Right renal pelvis (tissue), 4 donors: ENCODE measurements at regions not wholly inside any gene's neighbourhood (a gene's known extent, or its start where the extent isn't known, plus 50 kb on each side); places are given as distances from the start of the nearest gene placed in this dataset.

ENCODE experiments used
- DNase-seq, 4 donors: peaks; one replicate each; pipeline ENCODE4 v3.0.0-alpha.2; 2013; ENCODE audit warnings: low read depth in 4 of 4, low spot score in 3 of 4, missing footprints in 1 of 4

DNA sequence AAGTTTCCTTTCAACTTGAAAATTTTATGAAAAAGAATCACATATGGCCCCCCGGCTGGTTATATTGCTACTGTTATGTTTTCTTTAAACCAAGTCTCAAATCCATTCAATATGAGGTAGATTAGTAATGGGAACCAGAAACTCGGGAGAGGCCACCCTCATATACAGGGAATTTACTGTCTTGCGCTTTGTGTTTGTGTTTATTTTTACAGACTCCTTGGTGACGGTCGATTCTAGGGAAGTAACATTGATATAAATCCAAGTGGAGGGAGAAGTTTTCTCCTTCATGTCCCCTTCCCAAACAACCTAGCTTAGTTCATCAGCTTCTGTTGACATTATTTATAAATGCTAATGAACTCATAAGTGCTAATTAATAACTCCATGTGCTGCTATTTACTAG, 163.5 kb upstream of the LMO4 start:
- DNase-seq: no peak

DNA sequence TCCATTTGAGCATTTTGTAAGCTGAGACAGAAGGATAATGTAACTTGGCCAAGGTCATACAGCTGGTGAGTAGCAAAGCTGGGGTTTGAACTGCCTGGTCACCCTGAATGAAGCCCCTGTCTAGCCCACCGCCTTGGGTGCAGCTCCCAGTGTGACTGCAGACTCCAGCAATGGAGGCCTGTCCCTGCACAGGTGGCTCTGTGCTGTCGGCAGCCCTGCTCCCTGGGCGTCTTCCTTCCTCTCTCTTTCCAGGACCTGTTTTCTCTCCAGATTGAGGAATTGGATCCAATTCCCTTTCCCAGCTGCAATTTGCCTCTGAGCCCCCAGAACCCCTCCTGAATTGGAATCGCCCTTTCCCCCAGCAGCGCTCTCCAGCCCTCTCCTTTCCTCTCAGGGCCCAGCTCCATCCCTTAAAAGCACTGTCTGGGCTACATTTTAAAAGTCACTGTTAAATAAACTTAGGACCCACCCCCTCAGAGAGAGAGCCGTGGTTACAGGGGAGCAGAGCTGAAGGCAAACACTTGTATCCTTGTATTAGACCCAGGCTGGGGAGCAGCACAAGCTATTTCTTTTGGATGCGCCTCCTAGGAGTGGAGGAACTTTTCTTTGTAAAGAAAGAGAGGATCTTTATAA, 161.4 kb upstream of the LMO4 start:
- DNase-seq: no peak

DNA sequence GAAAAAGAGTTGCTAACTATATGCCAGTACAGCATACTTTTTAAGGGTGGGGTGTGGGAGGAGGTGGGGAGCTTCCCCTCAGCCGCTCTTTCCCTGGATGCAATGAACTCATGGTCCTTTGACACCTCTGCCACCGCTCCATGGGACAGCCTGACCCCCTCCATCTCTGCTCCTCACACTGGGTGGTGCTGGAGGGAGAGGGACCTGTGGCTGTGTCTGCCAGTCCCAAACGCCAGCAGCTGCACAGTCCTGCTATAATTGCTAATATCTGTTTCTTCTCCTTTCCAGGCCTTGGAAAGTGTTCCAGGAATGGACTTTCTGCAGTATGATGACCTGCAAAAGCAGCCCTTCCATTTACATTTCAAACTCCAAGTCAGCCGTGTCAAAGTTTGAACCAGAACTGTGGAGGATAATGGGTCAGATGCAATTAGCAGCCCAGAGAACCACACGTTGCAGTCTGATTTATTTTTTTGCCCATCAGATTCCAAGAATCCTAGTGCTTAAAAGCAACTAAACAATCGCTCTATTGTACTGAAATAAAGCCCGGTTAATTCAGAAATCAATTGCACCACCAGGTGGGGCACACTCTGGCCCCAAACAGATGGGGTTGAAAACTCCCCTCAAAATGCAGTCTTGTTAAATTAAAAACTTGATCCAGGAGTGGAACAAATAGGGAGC, 160.7 kb upstream of the LMO4 start:
- no peak for DNase-seq

DNA sequence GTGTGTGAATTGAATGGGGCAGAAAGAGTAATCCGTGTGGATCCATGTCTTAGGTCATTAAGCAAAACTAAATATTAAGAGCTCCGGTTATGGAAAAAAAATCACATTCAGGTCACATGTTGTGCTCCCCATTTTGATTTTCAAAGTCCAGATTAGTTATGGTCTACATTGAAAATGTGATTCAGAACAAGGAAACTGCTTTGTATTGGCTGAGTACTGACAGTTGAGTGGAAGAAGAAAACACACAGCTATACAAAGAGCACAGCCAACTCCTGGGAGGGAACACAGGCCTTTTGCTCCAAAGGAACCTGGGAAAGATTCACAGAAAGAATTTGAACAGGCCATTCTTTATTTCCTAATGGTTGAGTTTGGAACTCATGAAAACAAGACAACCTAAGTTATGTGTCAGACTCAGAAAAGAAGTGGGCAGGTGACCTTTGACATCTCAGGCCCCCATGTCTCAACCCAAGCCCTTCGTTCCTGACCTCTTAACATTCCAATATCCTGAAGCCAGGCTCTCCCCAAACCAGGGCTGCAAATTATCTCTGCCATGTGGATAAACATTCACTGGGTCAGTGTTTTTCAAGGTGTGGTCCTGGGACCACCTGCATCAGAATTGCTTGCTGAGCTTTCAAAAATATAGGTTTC, 159.3 kb upstream of the LMO4 start:
- DNase-seq: no peak

DNA sequence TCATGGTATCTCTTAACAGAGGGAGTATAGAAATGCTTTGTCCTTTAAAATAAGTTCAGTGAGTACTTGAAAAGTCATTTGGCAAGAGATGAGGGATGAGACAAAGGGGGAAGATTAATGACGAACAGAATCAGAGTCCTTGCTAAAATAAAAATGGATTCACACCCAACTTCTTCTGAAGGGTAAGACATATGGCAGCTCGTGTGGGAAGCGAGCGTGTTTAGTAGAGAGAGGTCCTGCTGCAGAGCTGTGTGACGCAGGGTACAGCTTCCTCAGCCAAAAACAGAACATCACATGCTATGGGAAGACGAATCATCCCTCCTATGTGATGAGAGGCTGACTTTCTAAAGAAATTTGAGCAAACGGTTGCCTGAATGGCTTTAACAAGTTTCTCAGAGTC, 158.5 kb upstream of the LMO4 start:
- no peak for DNase-seq

DNA sequence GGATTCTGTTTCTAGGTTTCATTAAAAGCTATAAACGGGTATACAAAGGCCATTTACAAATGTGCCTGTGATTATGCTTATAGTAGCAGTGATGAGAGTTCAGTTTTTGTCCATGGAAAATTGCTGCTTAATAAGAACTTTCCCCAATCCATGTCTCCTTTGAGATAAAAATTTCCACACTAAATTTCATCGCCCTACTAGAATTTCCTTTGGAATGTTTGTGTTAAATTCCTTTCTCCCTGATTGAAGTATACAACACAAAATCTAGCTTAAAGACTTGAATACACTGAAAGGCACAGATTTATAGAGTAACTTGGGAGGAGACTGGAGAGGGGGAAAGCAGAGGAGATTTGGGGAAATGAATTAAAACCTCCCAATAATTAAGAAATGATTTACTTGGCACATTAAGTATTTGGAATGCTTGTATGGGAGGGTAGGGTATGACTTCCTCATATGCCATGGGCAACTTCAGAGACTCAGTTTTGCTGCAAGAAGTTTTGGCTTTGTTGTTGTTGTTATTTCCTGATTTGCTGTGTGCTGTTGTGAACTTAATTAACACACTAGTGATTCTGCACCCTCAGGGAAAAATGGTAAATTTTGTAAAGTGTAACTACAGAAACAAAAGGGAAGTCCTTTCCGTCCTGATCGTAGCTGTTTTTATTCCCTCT, 157.6 kb upstream of the LMO4 start:
- DNase-seq: no peak

DNA sequence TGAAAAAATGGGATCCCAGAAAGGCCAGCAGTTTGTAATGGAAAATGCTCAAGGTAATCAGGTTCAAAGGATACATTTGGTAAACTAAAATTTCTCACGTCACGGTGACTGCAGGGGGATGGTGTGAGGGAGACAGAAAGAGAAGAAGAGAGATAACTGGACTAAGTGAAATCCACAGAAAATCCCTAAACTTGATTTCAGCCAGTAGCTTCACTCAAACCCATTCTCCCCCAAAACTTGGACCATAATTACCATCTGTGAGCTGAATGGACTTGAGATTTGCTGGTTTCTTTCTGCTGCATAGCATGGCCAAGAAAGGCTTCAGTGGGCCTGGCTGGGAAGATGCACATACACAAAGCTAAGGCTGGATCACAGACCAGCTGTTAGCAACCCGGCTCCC, 155.4 kb upstream of the LMO4 start:
- DNase-seq: no peak

DNA sequence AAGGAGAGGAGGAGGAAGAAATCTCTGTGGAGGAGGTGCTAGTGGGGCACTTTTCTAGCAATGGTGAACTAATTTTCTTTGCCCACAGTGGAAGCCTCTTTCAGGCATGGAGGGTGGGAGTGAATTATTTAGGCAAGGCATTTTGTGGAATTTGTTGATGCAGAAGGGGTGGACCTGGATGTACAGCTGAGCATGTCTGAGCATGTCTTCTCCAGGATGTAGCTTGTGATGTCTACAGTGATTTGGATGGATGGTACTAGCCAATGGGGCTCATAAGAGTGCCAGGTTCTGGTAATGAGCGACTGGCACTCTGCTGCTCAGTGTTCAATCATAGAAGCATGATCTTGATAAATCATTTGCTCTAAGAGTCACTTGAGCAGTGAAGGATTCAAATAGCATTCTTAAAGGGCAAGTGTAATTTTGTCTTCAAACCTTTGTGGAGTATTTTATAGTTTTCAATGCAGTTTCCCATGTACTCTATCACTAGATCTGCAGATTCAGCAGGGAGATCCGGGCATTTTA, 153.9 kb upstream of the LMO4 start:
- no peak for DNase-seq

DNA sequence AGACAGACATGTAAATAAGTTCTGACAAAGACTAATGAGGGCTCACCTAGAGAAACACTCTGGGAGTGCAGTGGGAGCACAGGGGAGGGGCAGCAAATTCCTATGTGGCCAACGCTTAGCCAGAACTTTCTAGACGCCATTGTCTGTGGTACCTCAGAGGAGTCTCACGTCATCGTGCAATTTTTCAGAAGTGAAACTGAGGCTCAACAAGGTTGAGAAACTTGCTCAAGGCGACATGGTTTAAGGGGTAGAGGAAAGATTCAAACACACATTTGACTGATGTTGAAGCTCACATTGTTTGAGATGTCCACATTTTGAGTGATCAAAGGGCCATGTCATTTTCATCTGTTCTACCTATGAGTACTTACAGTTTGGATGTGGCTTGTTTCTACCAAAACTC, 152.6 kb upstream of the LMO4 start:
- no peak for DNase-seq

DNA sequence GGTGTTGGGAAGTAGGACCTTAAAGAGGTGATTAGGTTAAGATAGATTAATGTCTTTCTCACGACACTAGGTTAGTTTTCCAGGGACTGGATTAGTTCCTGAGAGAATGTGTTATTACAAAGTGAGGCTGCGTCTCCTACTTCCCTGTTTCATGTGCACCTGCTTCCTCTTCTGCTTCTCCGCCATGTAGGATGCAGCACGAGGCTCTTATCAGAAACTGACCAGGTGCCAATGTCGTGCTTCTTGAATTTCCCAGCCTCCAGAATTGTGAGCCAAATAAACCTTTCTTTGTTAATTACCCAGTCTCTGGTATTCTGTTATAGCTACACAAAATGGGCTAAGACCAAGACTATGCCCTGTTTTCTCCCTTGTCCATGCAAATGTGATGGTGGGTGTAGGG, 152.2 kb upstream of the LMO4 start:
- DNase-seq: no peak

DNA sequence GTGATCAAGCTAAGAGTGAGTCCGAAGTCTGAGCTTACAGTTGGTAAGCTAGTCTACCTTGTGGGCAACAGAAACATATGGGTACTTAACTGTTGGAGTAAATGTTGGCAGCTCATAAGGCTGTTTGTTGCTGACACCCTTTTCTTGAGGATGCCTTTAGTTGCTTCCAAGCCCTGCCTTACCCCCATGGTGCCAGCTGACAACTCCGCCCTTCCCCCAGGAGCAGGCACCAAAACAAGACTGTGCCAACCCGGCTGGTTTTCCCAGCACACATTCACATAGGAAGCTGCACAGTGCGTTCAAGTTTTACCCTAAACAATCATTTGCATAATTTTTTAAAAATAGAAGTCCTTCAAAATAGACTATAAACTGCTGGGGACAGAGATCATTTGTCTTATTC, 150.2 kb upstream of the LMO4 start:
- DNase-seq: no peak

DNA sequence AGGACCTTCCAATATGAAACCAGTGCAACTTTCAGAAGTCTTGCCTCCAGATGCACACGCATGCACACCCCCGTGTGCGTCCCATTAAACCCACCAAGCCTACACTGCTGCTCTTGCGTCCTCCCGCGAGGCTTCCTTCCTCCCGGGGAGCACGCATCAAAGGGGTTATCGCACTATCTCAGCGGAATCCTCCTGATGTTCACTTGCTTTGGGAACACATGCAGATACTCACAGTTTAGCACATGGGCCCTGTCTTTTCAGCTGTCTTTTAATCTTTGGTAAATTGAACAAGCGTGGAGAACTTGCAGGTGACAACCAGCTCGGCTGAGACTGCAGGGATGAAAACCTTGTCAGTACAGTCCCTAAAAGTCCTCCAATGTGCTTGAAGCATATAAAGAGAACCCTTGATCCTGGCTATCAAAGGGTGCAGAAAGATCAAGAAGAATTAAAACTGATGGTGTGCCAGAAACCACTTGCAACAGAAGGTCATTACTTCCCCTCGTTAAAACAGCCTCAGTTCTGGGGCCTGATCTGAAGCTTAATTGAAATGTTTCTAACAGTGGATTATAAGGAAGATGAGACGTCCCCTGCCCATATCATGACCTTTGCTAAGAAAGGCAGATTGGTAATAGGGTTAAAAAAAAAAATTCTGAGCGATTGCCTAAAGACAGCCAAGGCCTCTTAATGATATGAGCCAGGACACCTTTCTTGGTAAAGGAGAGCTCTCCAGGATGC, 149.4 kb upstream of the LMO4 start:
- no peak for DNase-seq

DNA sequence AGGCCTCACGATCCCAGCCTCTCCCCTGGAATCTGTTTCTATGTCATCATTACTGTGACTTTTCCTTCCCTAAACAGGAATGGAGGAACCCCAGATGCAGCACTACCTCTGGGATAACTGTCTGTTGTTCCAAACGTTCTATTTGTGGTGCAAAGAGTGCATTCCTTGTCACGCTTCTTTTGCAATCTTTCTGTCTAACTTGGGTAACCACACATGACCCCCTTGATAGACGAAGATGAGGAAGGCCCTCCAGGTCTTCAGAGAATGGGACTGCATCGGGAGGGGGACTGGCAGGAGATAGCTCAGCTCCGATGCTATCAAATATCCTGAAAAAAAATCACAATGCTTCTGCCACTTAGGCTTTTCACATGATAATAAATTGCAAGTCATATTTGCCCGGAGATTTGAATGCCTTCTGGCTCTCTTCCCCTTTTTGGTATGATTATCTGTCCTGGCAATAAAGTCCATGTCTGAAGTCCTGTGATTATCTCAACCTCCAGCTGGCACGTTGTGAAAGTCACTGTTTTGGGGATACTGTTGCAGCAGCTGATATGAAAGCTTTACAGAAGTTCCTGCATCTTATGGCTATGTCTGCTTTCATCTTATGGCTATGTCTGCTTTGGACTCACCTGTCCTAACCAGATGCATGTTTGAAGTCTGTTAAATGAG, 148.7 kb upstream of the LMO4 start:
- DNase-seq: no peak

DNA sequence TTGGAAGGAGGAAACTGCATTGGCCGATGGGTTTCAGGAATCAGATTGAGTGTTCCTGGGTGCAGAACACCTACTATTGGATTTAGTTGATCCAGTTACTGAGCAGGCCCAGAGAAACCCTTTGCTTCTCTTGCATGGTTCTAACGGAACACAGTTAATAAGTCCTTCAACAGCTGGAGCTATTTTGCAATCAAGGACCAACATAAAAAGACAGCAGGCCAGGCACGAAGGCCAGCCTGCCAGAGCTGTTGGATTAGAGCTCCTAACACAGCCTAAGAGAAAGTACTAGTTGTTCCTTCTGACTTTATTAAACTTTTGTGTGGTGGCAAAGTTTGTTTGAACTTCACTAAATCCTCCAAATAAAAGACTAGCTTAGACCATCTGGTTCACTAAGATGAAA, 148.0 kb upstream of the LMO4 start:
- DNase-seq: no peak

DNA sequence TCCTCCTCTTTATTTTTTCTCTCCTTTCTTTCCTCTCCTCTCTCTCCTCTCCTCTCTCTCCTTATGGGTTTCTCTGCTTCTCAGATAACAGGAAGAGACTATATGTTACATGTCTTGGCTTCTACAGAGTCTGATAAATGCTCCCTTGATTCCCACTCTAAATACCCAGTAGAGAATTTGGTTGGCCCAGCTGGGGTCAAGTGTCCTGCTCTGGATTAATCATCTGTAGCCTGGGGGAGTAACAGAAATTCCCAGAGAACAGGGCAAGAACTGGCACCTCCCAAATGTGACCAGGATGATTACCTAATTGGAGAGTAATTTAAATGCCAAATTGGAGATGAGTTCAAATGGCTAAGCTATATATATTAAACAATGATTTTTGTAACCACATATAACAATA, 146.1 kb upstream of the LMO4 start:
- DNase-seq: no peak

DNA sequence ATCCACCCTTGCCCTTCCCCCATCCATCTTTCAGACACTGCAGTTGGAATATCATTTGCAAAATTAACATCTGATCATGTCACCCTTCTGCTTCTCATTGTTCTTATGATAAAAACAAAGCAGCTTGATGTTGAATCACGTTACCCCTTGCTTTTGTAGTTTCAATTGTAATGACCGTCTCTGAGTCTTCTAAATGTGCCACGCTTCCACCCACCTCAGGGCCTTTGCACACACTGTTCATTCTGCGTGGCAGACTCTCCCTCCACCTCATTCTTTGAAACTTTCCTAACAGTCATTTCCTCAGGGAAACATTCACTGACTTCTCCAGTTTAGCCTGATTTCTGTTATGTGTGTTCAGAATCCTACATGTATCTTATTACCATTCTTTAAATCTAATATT, 143.6 kb upstream of the LMO4 start:
- DNase-seq: no peak

DNA sequence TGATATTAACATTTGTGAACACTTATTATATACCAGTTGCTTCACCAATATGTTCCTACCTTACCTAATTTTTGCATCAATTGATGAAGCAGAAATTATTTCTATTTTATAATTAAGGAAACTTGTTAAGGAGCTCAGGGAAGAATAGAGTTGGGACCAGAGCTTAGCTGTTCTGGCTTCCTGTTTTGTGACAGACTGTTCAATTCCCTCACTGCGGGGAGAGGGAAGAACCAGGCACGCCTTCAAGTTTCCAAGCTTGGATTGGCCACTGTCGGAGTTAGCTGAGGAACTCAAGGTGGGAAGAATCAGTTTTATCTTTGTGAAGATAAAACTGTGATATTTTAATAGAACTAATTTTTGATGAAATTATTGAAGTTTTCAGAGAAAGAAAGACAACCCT, 142.3 kb upstream of the LMO4 start:
- no peak for DNase-seq

DNA sequence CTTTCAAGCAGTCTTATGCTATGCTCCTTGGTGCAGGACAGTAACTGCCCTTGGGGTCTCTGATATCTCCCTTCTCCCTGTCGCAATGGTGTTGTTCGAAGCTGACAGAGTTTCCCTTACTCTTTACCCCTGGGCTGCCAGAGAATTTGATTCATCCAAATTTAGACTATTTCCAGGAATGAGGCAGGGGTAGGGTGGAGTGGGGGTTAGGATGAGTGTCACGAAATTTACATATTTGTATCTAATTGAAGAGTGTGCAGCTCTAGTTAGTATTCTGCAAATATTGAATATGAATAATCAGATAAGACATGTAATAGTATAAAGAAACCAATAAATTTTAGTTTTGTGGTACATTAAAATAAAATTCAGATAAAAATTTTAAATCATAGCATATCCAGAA, 140.0 kb upstream of the LMO4 start:
- no peak for DNase-seq

DNA sequence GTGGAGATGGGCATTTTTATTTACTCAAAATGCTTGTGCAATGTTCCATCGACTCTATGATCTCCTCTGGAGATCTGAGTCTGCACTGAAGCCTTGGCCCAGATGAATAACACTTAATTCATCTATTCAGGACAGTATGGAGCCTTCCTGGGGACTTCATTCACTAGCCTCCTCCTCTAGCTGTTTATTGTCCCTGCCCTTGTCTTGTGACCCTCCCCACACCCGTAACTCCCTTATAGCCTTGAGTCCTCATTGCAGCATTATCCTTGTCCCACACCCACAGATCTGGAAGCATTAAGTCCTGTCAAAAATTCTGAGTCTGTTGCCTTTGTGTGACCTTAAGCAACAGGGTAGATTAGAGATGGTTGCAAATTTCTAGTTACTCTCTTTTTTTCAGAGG, 138.3 kb upstream of the LMO4 start:
- DNase-seq: no peak

DNA sequence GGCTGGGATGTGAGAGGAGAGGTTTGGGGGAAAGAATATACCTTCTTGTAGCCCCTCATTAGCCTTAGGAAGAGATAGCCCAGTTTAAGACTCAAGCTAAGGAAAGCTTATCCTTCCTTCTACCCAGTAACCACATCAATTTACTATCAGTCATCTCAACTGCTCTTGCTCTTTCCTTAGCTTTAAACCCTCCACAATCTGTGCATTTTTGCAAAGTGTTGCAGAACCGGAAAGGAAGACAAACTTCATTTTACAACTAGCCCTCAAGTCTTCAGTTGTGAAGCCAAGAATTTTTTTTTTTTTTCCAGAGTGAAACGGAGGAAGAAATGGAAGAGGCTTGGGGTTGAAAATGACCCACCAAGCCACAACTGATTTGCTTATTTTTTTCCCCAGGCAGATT, 137.0 kb upstream of the LMO4 start:
- DNase-seq: no peak
